GM08714 (cell line): ENCODE measurements at regions not wholly inside any gene's neighbourhood (a gene's known extent, or its start where the extent isn't known, plus 50 kb on each side); places are given as distances from the start of the nearest gene placed in this dataset.
"Not testable (repeated sequence)": the region's sequence is repeated elsewhere in the genome, so short reads cannot be mapped to it uniquely, and the experiment has no call there.

Experiments
- H3K4me3 ChIP-seq: fragments of 200-500 bp; sonication (Bioruptor generic); 2 replicates; pipeline ENCODE4 v1.5.1; 2014; ENCODE audit warnings: mild to moderate bottlenecking, low read length, inconsistent platforms
- ZNF274 ChIP-seq: IDR thresholded peaks from 2 replicates; pipeline ENCODE4 v1.6.1; 2012; ENCODE audit warnings: mild to moderate bottlenecking, low read depth, low read length

DNA sequence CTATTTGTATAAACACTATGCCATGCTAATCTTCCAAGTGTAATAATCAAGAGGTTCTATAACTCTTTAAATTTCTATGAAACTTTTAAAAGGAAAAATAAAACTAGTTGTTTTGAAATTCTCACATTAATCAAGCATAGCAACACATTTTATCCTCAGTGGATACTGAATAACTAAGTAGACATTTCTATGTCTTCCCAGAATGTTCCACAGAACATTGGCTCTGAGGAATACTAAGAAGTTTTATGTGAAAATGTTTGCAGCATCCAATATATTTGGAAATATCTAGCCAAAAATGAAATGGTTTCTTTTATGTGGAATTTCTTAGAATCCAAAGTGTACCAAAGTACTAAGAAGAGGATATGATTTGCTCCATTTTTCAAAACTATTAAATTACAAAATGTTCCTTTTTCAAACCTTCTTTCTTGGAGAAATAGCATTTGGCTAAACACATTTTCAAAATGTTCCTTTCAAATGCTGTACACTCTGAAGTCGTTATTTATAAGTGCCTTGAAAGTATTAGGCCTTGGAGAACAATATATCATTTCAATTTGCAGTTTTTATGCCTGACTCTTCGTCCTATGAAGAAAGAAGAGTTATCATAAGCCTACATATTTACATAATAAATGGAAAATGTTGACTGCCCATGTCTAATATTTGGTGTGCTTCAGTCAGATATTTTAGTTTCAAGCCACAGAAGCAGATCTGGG lies 175.6 kb upstream of the COX7C start:
- no peak for TF ChIP-seq ZNF274

GRCh38 chr5:86447362-86447761 lies 170.4 kb upstream of the COX7C start:
- no peak overlapping the region for H3K4me3 ChIP-seq
- no peak for TF ChIP-seq ZNF274

More for the DNA sequence above, 175.6 kb upstream of the COX7C start:
- H3K4me3 ChIP-seq = no peak overlapping the region

- no peak overlapping the region for H3K4me3 ChIP-seq
- no peak for TF ChIP-seq ZNF274
Measured at GRCh38 chr5:86452251-86452650, 165.5 kb upstream of the COX7C start.

DNA sequence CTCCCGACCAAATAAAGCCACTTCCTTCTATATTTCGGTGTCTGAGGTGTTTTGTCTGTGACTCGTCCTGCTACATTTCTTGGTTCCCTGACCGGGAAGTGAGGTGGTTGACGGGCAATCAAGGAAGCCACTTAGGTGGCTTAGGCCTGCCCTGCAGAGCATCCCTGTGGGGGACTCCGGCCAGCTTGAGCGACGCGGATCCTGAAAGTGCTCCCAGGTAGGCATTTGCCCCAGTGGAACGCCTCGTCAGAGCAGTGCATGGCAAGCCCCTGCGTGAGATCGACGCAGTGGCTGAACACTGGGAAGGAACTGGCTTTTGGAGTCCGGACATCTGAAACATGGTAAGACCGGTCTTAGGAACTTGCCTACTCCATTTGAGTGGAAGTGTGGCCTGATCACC lies 157.2 kb upstream of the COX7C start:
- no peak for TF ChIP-seq ZNF274
- no peak overlapping the region for H3K4me3 ChIP-seq

DNA sequence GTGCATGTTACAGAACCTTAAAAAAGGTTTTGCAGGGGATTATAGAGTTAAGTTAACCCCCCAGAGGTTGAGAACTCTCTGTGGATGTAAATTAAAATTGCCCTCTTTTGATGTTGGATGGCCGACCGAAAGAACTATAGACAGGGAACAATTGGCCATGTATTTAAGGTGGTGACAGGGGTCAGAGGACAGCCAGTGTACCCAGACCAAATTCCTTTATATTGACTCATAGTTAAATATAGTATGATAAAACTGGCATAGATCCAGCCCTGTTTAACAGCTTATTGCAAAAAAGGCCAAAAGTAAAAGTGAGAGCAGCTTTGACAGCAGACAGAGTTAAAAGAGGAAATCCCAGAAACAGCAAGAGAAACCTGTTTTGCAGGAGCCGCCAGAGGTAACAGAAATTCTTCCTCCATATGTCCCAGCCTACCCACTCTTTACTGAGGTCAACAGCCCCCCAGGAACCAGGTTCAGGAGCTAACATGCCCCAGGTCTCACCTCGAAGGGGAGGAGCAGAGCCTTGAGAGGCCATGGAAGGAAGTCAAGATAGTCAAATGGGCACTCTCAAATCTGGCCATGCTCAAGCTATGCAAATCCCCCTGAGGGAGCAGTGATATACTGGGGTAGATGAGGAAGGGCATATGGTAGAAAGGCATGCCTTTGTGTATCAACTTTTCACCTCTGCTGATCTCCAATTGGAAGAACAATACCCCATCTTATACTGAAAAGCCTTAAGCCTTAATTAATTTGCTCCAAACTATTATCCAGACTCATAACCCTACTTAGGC lies 156.4 kb upstream of the COX7C start:
- no peak for TF ChIP-seq ZNF274
- H3K4me3 ChIP-seq = no peak overlapping the region

DNA sequence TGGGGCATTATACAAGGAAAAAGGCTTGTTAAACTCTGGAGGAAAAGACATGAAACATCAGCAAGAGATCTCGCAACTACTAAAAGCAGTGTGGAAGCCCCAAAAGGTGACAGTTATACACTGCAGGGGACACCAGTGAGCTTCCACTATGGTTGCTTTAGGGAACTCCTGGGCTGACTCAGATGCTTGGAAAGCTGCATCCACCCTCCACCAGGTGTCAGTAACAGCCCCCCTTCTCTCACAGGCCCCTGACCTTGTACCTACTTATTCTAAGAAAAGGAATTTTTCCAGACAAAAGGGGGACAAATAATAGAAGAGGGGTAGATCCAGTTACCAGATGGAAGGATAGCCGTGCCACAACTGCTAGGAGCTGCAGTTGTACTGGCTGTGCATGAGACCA lies 154.4 kb upstream of the COX7C start:
- TF ChIP-seq ZNF274 = no peak
- H3K4me3 ChIP-seq = no peak overlapping the region

- TF ChIP-seq ZNF274 = no peak
- H3K4me3 ChIP-seq = no peak overlapping the region
Measured at GRCh38 chr5:86465052-86465838, 152.5 kb upstream of the COX7C start.

GRCh38 chr5:86466721-86467120 lies 151.0 kb upstream of the COX7C start:
- H3K4me3 ChIP-seq = not testable (repeated sequence)

DNA sequence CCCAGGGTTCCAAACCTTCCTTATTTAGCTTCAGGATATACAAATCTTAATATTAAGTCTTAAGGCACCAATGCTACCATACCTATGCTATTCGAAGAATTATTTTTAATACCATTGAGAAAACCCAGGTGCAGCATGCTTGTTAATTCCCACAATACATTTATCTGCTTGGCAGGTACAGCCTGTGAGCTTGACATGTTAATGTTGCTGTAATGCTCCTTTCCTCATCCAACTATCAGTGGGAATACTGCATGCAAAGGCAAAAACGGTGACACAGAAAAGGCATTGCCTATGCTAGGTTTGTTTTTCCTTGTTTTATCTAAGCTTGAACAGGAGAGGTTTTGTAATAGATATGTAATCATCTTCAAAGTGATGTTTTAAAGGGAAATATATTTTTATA lies 135.7 kb upstream of the COX7C start:
- no peak overlapping the region for H3K4me3 ChIP-seq
- no peak for TF ChIP-seq ZNF274

GRCh38 chr5:86493777-86494176 lies 124.0 kb upstream of the COX7C start:
- no peak overlapping the region for H3K4me3 ChIP-seq
- TF ChIP-seq ZNF274 = no peak

DNA sequence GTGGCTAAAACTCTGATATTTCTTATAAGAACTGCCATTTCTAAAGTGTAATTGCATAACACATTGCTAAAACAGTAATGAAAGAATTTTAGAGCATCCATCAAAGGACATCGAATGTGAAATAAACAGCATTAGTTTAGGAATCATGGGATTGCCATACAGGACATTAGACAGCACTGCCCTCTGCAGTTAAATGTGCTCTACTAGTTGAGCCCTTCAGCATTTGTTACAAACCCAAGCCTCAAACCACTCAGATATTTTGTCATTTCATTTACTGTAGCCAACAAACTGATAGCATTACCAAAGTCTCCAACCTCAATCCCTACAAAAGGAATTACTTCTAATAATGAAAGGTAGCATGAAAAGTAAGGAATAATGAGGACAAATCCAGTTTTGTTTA lies 116.8 kb upstream of the COX7C start:
- TF ChIP-seq ZNF274 = no peak
- H3K4me3 ChIP-seq = no peak overlapping the region

- H3K4me3 ChIP-seq = no peak overlapping the region
- no peak for TF ChIP-seq ZNF274
Measured at GRCh38 chr5:86507574-86507973, 110.2 kb upstream of the COX7C start.

- not testable (repeated sequence) for H3K4me3 ChIP-seq
Measured at GRCh38 chr5:86510330-86510915, 107.3 kb upstream of the COX7C start.

GRCh38 chr5:86523718-86524117 lies 94.0 kb upstream of the COX7C start:
- H3K4me3 ChIP-seq = no peak overlapping the region
- no peak for TF ChIP-seq ZNF274

DNA sequence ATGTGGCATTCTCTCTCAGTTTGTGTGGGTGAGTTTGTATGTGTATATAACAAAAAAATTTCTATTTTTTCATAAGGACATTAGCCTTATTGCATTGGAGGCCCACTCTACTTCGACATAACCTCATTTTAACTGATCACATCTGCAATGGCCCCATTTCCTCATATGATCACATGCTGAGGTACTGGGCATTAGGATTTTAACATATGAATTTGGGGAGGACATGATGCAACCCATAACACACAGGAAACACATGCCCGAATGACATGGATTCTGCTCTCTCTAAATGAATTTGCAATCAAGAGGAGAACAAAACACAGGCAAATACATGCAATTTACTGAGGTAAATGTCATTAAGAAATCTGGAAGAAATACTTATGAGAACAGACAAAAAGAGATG lies 92.1 kb upstream of the COX7C start:
- H3K4me3 ChIP-seq = no peak overlapping the region
- no peak for TF ChIP-seq ZNF274
